ENCODE measurements at regions not wholly inside any gene's neighbourhood (a gene's known extent, or its start where the extent isn't known, plus 50 kb on each side); places are given as distances from the start of the nearest gene placed in this dataset.
"Not testable (repeated sequence)": the region's sequence is repeated elsewhere in the genome, so short reads cannot be mapped to it uniquely, and the experiment has no call there.

GRCh38 chr10:81733542-81733941 lies 141.5 kb upstream of the NRG3 start:
- no peaks in the 10 kb centered on the region for H3K36me3 Mint-ChIP-seq (ENCODE audit: unreplicated experiment)
- no peaks in the 10 kb centered on the region for H3K27me3 Mint-ChIP-seq (ENCODE audit: unreplicated experiment)
- peaks cover 16% of the 10 kb centered on the region for H3K9me3 Mint-ChIP-seq (ENCODE audit: unreplicated experiment)
- TF ChIP-seq CTCF (IDR thresholded peaks at IDR 0.05), result no peak
- H3K4me3 Mint-ChIP-seq (ENCODE audit: unreplicated experiment), result no peak overlapping the region
- no peak overlapping the region for H3K27ac Mint-ChIP-seq (ENCODE audit: unreplicated experiment)
- DNase-seq (ENCODE audit: extremely low spot score, unreplicated experiment), result no peak
- H3K4me1 Mint-ChIP-seq (ENCODE audit: unreplicated experiment), result no peaks in the 10 kb centered on the region

GRCh38 chr10:81735167-81735566 lies 139.8 kb upstream of the NRG3 start:
- H3K4me3 Mint-ChIP-seq (ENCODE audit: unreplicated experiment); H3K36me3 Mint-ChIP-seq (ENCODE audit: unreplicated experiment); DNase-seq (ENCODE audit: extremely low spot score, unreplicated experiment); H3K27me3 Mint-ChIP-seq (ENCODE audit: unreplicated experiment); H3K4me1 Mint-ChIP-seq (ENCODE audit: unreplicated experiment); H3K27ac Mint-ChIP-seq (ENCODE audit: unreplicated experiment): not testable (repeated sequence)
- peaks cover 16% of the 10 kb centered on the region for H3K9me3 Mint-ChIP-seq (ENCODE audit: unreplicated experiment)

GRCh38 chr10:81759111-81759510 lies 115.9 kb upstream of the NRG3 start:
- no peak for TF ChIP-seq CTCF (IDR thresholded peaks at IDR 0.05)
- peaks cover 11% of the 10 kb centered on the region for H3K9me3 Mint-ChIP-seq (ENCODE audit: unreplicated experiment)
- H3K27ac Mint-ChIP-seq (ENCODE audit: unreplicated experiment), result no peak overlapping the region
- H3K4me3 Mint-ChIP-seq (ENCODE audit: unreplicated experiment), result no peak overlapping the region
- H3K36me3 Mint-ChIP-seq (ENCODE audit: unreplicated experiment), result no peaks in the 10 kb centered on the region
- H3K27me3 Mint-ChIP-seq (ENCODE audit: unreplicated experiment), result no peaks in the 10 kb centered on the region
- no peaks in the 10 kb centered on the region for H3K4me1 Mint-ChIP-seq (ENCODE audit: unreplicated experiment)
- no peak for DNase-seq (ENCODE audit: extremely low spot score, unreplicated experiment)

- Mint-ChIP-seq H3K4me1 (ENCODE audit: unreplicated experiment) (no peaks in the 10 kb centered on the region), H3K9me3 (ENCODE audit: unreplicated experiment) (peaks cover 36% of the 10 kb centered on the region), H3K36me3 (ENCODE audit: unreplicated experiment) (no peaks in the 10 kb centered on the region), H3K27me3 (ENCODE audit: unreplicated experiment) (no peaks in the 10 kb centered on the region), H3K27ac (ENCODE audit: unreplicated experiment) (no peak overlapping the region), H3K4me3 (ENCODE audit: unreplicated experiment) (no peak overlapping the region)
- no peak for TF ChIP-seq CTCF (IDR thresholded peaks at IDR 0.05)
- DNase-seq (ENCODE audit: extremely low spot score, unreplicated experiment), result no peak
These were observed 90.8 kb upstream of the NRG3 start for GRCh38 chr10:81784111-81784597.

GRCh38 chr10:81792729-81793128 lies 82.3 kb upstream of the NRG3 start:
- H3K9me3 Mint-ChIP-seq (ENCODE audit: unreplicated experiment), result peaks cover 25% of the 10 kb centered on the region
- no peak overlapping the region for H3K4me3 Mint-ChIP-seq (ENCODE audit: unreplicated experiment)
- H3K27ac Mint-ChIP-seq (ENCODE audit: unreplicated experiment), result no peak overlapping the region
- DNase-seq (ENCODE audit: extremely low spot score, unreplicated experiment), result no peak
- no peaks in the 10 kb centered on the region for H3K36me3 Mint-ChIP-seq (ENCODE audit: unreplicated experiment)
- no peak for TF ChIP-seq CTCF (IDR thresholded peaks at IDR 0.05)
- no peaks in the 10 kb centered on the region for H3K27me3 Mint-ChIP-seq (ENCODE audit: unreplicated experiment)
- no peaks in the 10 kb centered on the region for H3K4me1 Mint-ChIP-seq (ENCODE audit: unreplicated experiment)

GRCh38 chr10:81806842-81807241 lies 68.2 kb upstream of the NRG3 start:
- Mint-ChIP-seq H3K27me3 (ENCODE audit: unreplicated experiment) (no peaks in the 10 kb centered on the region), H3K4me3 (ENCODE audit: unreplicated experiment) (no peak overlapping the region), H3K9me3 (ENCODE audit: unreplicated experiment) (peaks cover 56% of the 10 kb centered on the region), H3K4me1 (ENCODE audit: unreplicated experiment) (no peaks in the 10 kb centered on the region), H3K27ac (ENCODE audit: unreplicated experiment) (no peak overlapping the region), H3K36me3 (ENCODE audit: unreplicated experiment) (no peaks in the 10 kb centered on the region)
- no peak for TF ChIP-seq CTCF (IDR thresholded peaks at IDR 0.05)
- DNase-seq (ENCODE audit: extremely low spot score, unreplicated experiment), result no peak

Measured in osteocyte (in vitro differentiated cells).